ENCODE measurements at regions not wholly inside any gene's neighbourhood (a gene's known extent, or its start where the extent isn't known, plus 50 kb on each side); places are given as distances from the start of the nearest gene placed in this dataset.

GRCh38 chr6:119545245-119545644, 195.7 kb upstream of the MAN1A1 start:
- H4K20me1 ChIP-seq (replicated peaks; ENCODE audit: control insufficient read depth, insufficient read depth, low read length), result no peaks in the 10 kb centered on the region
- no TSS peak for BruUV-seq (replicated peaks)
- CTCF ChIA-PET (ENCODE audit: low intra/inter-chr PET ratio), result no interaction called here
- intact Hi-C loops (cut with micrococcal nuclease) (no loop called here), in situ Hi-C loops (cut with MboI) (no loop called here)
- no peak for DNase-seq (ENCODE audit: extremely low read depth in 1 of 4, low spot score in 3 of 4)
- FAIRE-seq, result no peak
- no peak overlapping the region for H3K9ac ChIP-seq (ENCODE audit: insufficient read depth in 1 of 2, low read depth in 2 of 2, low read length in 2 of 2)
- peak; percentile 52; the same call in 2 of the 3 replicates for ATAC-seq
- H3K9me3 ChIP-seq (replicated peaks; ENCODE audit: control insufficient read depth, insufficient read depth, low read depth, low read length), result 0 out of 2 replicates have a peak, but pooled peaks cover under 1% of the 10 kb centered on the region
- H3K4me1 ChIP-seq (replicated peaks in 1 of 2; ENCODE audit: control insufficient read depth in 2 of 2, insufficient read depth in 2 of 2, low read length in 2 of 2), result peaks cover 3 to 22% of the 10 kb centered on the region in 2 experiments; a peak in 4 of 5 replicates
- no peaks in the 10 kb centered on the region for H3K9me1 ChIP-seq (ENCODE audit: control insufficient read depth, insufficient read depth, low read length)
- peak overlapping the region; percentile 67 for H2AFZ ChIP-seq (ENCODE audit: low read depth, low read length)
- no peak overlapping the region for H3K27ac ChIP-seq (ENCODE audit: extremely low read depth, low read depth, low read length)
- POLR2A ChIA-PET, result interaction anchor here (0.9 to 2.0 kb wide), 5 partner anchors 11 to 195 kb away, joined by 3 to 8 read pairs (median 3); no protein-coding TSS in a partner anchor
- H3K4me2 ChIP-seq (ENCODE audit: insufficient read depth, low read length), result no peak overlapping the region
- no peaks in the 10 kb centered on the region for H3K79me2 ChIP-seq (ENCODE audit: control insufficient read depth, insufficient read depth, low read length)
- TF ChIP-seq FOSL1 (tag; conservative IDR thresholded peaks at IDR 0.05) (peak; percentile 64; the same call in 1 of the 2 replicates), ELK1 (CRISPR knock-in tag; IDR thresholded peaks at IDR 0.05) (no peak), CC2D1A (IDR thresholded peaks at IDR 0.05) (no peak), CBFA2T3 (IDR thresholded peaks at IDR 0.05) (no peak), CBFA2T2 (conservative IDR thresholded peaks at IDR 0.05) (no peak), EHMT2 (IDR thresholded peaks at IDR 0.05) (0 out of 2 replicates have a peak, but pooled peaks have one; percentile 24), HDAC1 (IDR thresholded peaks at IDR 0.05) (no peak), JUND (IDR thresholded peaks at IDR 0.05; ENCODE audit: borderline replicate concordance, low read depth, low read length) (peak; percentile 62), JUND (tag; IDR thresholded peaks at IDR 0.05; ENCODE audit: borderline replicate concordance, low read depth, low read length) (peak; percentile 22; the same call in 1 of the 3 replicates), ATF3 (IDR thresholded peaks at IDR 0.05) (peak; percentile 50; the same call in 1 of the 2 replicates), ATF3 (CRISPR knock-in tag; conservative IDR thresholded peaks at IDR 0.05) (no peak)
- no peaks in the 10 kb centered on the region for H3K36me3 ChIP-seq (ENCODE audit: control insufficient read depth, insufficient read depth, low read length)
- H3K27me3 ChIP-seq (ENCODE audit: control insufficient read depth in 2 of 2, insufficient read depth in 2 of 2, low read length in 2 of 2), result no peaks in the 10 kb centered on the region
- whole genome bisulfite sequencing (ENCODE audit: insufficient coverage, low coverage, missing lambda C conversion rate), result 77% methylated on average over 1 of the region's 1 CpG
- H3K4me3 ChIP-seq, result no peak overlapping the region
